ENCODE measurements at regions not wholly inside any gene's neighbourhood (a gene's known extent, or its start where the extent isn't known, plus 50 kb on each side); places are given as distances from the start of the nearest gene placed in this dataset.

DNA sequence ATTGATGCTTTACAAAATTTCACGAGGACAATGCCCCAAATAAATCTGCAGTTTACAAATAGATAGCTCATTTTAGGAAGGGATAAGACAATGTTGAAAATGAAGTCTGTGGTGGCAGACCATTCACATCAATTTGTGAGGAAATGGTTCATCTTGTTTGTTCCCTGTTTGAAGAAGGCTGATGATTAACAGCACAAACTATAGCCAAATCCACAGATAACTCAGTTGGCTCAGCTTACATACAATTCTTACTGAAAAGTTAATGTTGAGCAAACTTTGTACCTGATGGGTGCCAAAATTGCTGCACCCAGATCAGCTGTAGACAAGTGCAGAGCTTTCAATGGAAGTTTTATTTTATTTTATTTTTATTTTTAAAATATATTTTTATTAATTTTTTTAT lies 763.9 kb downstream of the DOK5 start:
- TF ChIP-seq, protein P1, sequence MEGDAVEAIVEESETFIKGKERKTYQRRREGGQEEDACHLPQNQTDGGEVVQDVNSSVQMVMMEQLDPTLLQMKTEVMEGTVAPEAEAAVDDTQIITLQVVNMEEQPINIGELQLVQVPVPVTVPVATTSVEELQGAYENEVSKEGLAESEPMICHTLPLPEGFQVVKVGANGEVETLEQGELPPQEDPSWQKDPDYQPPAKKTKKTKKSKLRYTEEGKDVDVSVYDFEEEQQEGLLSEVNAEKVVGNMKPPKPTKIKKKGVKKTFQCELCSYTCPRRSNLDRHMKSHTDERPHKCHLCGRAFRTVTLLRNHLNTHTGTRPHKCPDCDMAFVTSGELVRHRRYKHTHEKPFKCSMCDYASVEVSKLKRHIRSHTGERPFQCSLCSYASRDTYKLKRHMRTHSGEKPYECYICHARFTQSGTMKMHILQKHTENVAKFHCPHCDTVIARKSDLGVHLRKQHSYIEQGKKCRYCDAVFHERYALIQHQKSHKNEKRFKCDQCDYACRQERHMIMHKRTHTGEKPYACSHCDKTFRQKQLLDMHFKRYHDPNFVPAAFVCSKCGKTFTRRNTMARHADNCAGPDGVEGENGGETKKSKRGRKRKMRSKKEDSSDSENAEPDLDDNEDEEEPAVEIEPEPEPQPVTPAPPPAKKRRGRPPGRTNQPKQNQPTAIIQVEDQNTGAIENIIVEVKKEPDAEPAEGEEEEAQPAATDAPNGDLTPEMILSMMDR (IDR thresholded peaks at IDR 0.05), result no peak
- TF ChIP-seq POLR2A (IDR thresholded peaks at IDR 0.05), result no peak
